Urinary bladder (tissue), 3 donors: ENCODE measurements at regions not wholly inside any gene's neighbourhood (a gene's known extent, or its start where the extent isn't known, plus 50 kb on each side); places are given as distances from the start of the nearest gene placed in this dataset.

Source experiments
- DNase-seq: peaks from one replicate; pipeline ENCODE4 v3.0.0-alpha.2; 2015; ENCODE audit errors: extremely low spot score
- H3K27ac ChIP-seq: one replicate; pipeline ENCODE4 v1.5.1; 2013; ENCODE audit warnings: low read depth, mild to moderate bottlenecking, moderate library complexity
- H3K36me3 ChIP-seq: one replicate; pipeline ENCODE4 v1.6.1; 2013; ENCODE audit warnings: mild to moderate bottlenecking, moderate library complexity; ENCODE audit not compliant: insufficient read depth
- H3K4me1 ChIP-seq: one replicate; pipeline ENCODE4 v1.6.1; 2013; ENCODE audit warnings: mild to moderate bottlenecking, moderate library complexity; ENCODE audit not compliant: insufficient read depth
- H3K4me3 ChIP-seq: one replicate; pipeline ENCODE4 v1.5.1; 2013; ENCODE audit warnings: low read depth, low read length
- WGBS: extraction: QIAGEN DNeasy Blood & Tissue Kit; methylation state at CpG from one replicate; pipeline ENCODE4 v1.1.7; 2013; 5-methylcytosine and 5-hydroxymethylcytosine counted together
- donor health status: healthy with polysubstance abuse.
- donor health status: healthy.

DNA sequence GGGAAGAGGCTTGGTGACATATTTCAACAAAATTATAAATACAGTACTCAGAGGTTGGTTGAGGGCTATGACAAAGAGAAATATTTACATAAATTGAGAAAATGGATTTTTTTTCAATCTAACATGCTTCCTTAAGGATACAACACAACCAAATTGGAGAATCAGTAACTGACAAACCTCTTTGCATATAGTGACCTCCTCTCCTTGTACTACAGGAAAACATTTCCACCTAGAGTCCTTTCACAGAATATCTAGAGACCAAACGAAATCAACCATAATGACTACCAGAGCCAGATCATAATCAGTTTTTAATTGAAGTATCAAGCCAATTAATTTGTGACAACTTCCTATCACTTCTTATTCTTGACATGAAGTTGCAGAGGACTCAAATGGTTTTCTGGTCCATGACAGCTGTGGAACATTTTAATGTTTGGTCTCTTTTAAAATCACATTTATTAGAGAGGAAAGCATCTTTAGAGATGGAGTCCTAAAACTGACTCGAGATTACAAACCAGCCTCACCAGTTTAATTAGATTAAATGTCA lies 1636.5 kb upstream of the C9orf72 start:
- no peak overlapping the region for H3K4me3 ChIP-seq
- H3K27ac ChIP-seq, result no peak overlapping the region
- no peaks in the 10 kb centered on the region for H3K4me1 ChIP-seq
- H3K36me3 ChIP-seq, result no peaks in the 10 kb centered on the region
- 38% methylated on average over 2 of the region's 2 CpGs for WGBS
- no peak for DNase-seq

DNA sequence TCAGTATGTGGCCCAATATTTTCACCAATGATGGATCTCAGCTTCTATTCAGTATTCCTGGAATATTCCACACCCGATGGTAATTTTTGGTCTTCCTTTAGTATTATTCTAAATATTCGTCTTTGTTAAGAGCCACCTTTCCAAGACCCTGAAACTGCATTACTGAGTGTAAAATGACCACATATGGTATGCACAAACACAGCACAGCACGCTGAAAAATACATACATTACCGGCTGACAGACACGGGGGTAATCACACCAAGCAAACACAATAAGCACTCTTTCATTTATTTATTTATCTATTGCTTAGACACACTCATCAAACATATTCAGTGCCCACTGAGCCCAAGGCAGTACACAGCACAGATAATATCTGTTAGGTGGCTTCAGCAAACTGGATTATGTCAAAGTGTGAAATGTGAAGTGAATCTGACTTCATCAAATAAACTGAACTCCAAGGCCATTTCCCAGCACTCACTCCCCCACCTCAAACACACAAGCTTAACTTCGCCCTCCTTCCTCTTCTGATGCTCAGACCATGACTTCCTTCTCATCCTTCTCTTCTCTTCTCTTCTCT lies 1637.8 kb upstream of the C9orf72 start:
- no peak overlapping the region for H3K27ac ChIP-seq
- WGBS, result 49% methylated on average over 6 of the region's 6 CpGs

GRCh38 chr9:29211580-29212396 lies 1638.5 kb upstream of the C9orf72 start:
- WGBS, result 1% methylated on average over 51 of the region's 51 CpGs
- H3K4me3 ChIP-seq, result peak overlapping the region; percentile 32
- H3K36me3 ChIP-seq, result no peaks in the 10 kb centered on the region
- H3K27ac ChIP-seq, result no peak overlapping the region
- no peaks in the 10 kb centered on the region for H3K4me1 ChIP-seq
- DNase-seq, result no peak

More for the DNA sequence above, 1637.8 kb upstream of the C9orf72 start:
- H3K4me3 ChIP-seq, result no peak overlapping the region
- no peak for DNase-seq
- no peaks in the 10 kb centered on the region for H3K36me3 ChIP-seq
- no peaks in the 10 kb centered on the region for H3K4me1 ChIP-seq

GRCh38 chr9:29212397-29213387 lies 1639.4 kb upstream of the C9orf72 start:
- under 1% methylated on average over 54 of the region's 54 CpGs for WGBS

DNA sequence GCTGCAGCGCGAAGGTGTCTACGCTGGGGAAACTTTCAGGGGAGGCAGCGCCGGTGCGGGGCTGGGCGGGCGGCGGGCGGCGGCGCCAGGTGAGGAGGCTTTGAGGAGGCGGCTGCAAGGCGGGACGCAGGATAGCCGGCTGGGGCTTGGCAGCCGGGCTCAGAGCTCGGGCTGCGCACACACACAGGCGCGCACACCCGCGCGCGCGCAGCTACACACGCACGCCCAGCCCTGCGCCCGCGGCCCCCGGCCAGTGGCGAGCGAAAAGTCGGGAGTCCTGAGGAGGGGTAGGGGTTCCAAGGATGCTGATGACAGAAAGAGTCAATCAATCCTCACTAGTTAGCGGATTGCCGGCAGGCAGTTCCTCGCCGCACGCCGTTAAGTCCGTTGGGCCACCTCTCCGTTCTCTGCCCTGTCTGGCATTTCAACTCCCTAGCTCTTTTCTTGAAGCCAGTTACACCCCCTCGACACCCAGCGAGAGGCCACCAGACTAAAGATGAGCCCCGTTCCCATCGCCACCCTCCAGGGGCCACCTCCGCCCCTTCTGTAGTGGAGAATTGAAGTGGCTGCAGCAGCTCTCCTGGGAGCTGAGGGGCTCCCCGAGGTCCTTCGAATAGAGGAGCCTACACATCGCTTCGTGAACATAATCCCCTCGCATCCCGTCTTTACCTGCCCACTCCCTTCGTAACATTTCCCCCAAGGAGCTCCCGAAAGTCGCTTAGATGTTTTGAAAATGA lies 1640.3 kb upstream of the C9orf72 start, which contains the start of gene LINGO2:
Gene LINGO2, minus strand, starts transcription at position 185 of the 737 bp plus-strand sequence.
- Histone ChIP-seq H3K4me1 (no peaks in the 10 kb centered on the region), H3K27ac (no peak within 1 kb of the TSS), H3K36me3 (no peaks in the 10 kb centered on the region), H3K4me3 (peak within 1 kb of the TSS; percentile 32)
- no peak for DNase-seq
- under 1% methylated on average over 57 of the region's 57 CpGs for WGBS

More at GRCh38 chr9:29212397-29213387, 1639.4 kb upstream of the C9orf72 start:
- no peaks in the 10 kb centered on the region for H3K4me1 ChIP-seq
- no peak overlapping the region for H3K27ac ChIP-seq
- peak overlapping the region; percentile 32 for H3K4me3 ChIP-seq
- H3K36me3 ChIP-seq, result no peaks in the 10 kb centered on the region
- no peak for DNase-seq

DNA sequence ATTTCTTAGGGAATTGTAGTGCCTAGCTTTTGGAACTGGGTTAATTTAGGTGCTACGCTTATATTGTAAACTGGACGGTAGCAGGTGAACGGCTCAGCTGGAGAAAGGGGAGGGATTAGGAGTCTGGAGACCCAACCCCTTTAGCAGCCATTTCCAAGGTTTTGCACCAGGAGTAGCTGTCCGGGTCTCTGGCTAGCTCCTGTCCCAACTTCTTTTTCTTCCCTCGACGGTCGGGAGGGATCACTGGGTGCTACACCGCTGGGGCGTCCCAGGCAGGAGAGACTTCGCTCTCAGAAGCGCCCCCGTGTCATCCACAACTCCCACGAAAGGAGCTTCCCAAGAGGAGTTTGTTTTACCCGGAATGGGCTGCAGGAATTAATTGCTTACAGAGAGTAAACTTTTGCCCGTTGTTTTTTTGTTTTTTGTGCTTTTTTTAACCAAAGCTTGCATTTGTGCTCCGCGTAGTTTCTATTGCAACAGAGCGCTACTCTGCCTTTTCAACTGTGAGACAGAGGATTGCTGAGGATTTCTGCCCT lies 1640.9 kb upstream of the C9orf72 start:
- DNase-seq, result no peak
- Histone ChIP-seq H3K4me1 (no peaks in the 10 kb centered on the region), H3K27ac (no peak overlapping the region), H3K4me3 (no peak overlapping the region), H3K36me3 (no peaks in the 10 kb centered on the region)
- WGBS, result under 1% methylated on average over 18 of the region's 18 CpGs

DNA sequence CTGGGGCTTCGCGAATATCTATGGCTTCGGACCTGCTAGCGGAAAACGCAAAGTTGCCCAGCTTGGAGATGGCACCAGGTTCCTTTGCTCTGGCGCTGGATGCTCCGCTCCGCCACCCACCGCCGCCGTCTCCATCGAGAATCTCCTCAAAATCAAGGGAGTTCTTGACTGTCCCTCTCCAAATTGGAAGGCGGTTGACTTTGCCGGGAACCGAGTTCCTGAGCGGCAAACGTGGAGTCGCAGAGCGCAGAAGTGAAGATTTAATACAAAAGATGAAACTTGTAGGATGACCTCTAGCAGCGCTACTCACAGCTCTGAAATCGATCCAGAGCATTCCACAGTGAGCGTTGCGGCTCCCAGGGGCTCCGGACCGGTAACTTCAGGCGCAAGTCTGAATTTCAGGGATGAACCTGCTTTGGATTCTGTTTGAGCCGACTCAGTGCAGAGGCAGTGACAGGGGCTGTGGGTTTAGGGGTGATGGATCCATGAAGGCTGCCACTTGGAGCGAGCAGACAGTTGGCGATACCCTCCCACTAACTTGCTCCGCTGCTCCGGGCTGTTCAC lies 1641.5 kb upstream of the C9orf72 start:
- H3K36me3 ChIP-seq, result no peaks in the 10 kb centered on the region
- no peak for DNase-seq
- 1% methylated on average over 31 of the region's 31 CpGs for WGBS
- no peak overlapping the region for H3K4me3 ChIP-seq
- H3K27ac ChIP-seq, result no peak overlapping the region
- H3K4me1 ChIP-seq, result no peaks in the 10 kb centered on the region

- no peak for DNase-seq
- no peak overlapping the region for H3K4me3 ChIP-seq
- no peaks in the 10 kb centered on the region for H3K4me1 ChIP-seq
- WGBS, result 86% methylated on average over 1 of the region's 1 CpG
- H3K27ac ChIP-seq, result no peak overlapping the region
- H3K36me3 ChIP-seq, result no peaks in the 10 kb centered on the region
Measured at GRCh38 chr9:29217966-29218365, 1644.7 kb upstream of the C9orf72 start.

DNA sequence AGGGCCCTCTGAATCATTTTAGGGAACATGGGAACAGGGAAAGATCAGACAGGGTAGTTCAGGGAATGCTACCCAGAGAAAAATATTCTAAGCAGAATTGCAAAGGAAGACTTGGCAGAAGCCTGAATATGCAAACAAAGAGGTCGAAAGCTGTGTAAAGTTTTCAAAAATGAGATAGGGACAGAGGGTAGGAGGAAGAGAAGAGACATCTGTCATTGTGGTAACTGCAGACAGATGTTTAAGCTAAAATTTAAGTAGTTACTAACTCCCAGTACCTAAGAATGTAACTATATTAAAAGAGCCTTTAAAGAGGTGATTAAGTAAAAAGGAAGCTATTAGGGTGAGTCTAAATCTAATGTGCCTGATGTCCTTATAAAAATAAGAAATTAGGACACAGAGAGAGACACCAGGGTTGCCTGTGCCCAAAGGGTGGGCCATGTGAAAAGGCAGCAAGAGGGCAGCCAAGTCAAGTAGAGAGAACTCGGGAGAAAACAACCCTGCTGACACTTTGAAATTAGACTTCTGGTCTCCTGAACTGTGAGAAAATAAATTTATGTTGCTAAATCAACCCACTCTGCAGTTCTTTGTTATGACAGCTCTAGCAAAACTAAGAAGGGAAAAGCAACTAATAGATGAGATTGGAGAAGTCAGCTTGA lies 1647.4 kb upstream of the C9orf72 start:
- WGBS, result 23% methylated on average over 2 of the region's 2 CpGs

DNA sequence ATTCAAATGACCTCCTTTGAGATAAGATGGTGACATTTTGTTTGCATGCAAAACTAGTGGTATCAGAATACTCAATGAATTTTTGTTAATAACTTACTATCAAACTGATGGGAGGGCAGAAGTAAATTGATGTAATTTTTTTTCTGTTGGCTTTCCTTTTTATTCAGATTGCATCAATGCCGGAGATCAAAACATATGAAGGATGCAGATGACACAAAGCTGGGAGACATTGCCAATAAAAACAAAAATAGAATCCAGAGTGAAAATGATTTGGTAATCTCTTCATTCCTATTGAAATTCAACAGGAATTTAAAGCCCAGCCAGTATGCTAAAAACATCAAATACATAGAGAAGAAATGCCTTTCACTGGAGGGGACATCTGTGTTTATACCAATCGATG lies 1655.3 kb upstream of the C9orf72 start:
- Histone ChIP-seq H3K27ac (no peak overlapping the region), H3K36me3 (peaks cover 1% of the 10 kb centered on the region), H3K4me1 (no peaks in the 10 kb centered on the region), H3K4me3 (no peak overlapping the region)
- no peak for DNase-seq
- 66% methylated on average over 2 of the region's 2 CpGs for WGBS

More for the DNA sequence above, 1647.4 kb upstream of the C9orf72 start:
- H3K36me3 ChIP-seq, result no peaks in the 10 kb centered on the region
- H3K4me3 ChIP-seq, result no peak overlapping the region
- DNase-seq, result no peak
- H3K27ac ChIP-seq, result no peak overlapping the region
- H3K4me1 ChIP-seq, result no peaks in the 10 kb centered on the region

GRCh38 chr9:29230931-29231330 lies 1657.7 kb upstream of the C9orf72 start:
- Histone ChIP-seq H3K36me3 (peaks cover 1% of the 10 kb centered on the region), H3K27ac (no peak overlapping the region), H3K4me3 (no peak overlapping the region), H3K4me1 (no peaks in the 10 kb centered on the region)
- DNase-seq, result no peak
- 29% methylated on average over 2 of the region's 2 CpGs for WGBS

- WGBS, result 79% methylated on average over 2 of the region's 2 CpGs
- Histone ChIP-seq H3K4me3 (no peak overlapping the region), H3K4me1 (no peaks in the 10 kb centered on the region), H3K27ac (no peak overlapping the region), H3K36me3 (peaks cover 1% of the 10 kb centered on the region)
- DNase-seq, result no peak
Measured at GRCh38 chr9:29233193-29233592, 1659.9 kb upstream of the C9orf72 start.
